HCT116 (cell line): ENCODE measurements at regions not wholly inside any gene's neighbourhood (a gene's known extent, or its start where the extent isn't known, plus 50 kb on each side); places are given as distances from the start of the nearest gene placed in this dataset.

ENCODE experiments used
- ATAC-seq: fragments of 200-7000 bp; cut with Tn5 transposase; 2 replicates; pipeline ENCODE4 v1.9.1; 2020; ENCODE audit warnings: mild to moderate bottlenecking, moderate library complexity
- BruUV-seq: library from RNA; stranded (reverse); fragments of 400-500 nt; replicated peaks from 2 replicates; lab custom pipeline; 2021; lab: Mats Ljungman, UMichigan
- CTCF ChIA-PET: fragments of 300-600 bp; sonication (Branson Sonifier 250); formaldehyde crosslinking; loops from one replicate; lab custom pipeline; 2021; ENCODE audit warnings: antibody characterized with exemption; lab: Charles Lee
- POLR2A ChIA-PET: fragments of 300-600, 350-600 bp; sonication (Branson Sonifier 250); formaldehyde crosslinking; loops from one replicate; lab custom pipeline; 2021; ENCODE audit warnings: antibody characterized with exemption; lab: Charles Lee
- RAD21 ChIA-PET, 2 experiments: fragments of 300-600 bp; sonication (Branson Sonifier 250); formaldehyde crosslinking; loops; one replicate each; lab custom pipeline; 2023; ENCODE audit warnings: low total read pairs in 2 of 2; ENCODE audit not compliant: uncharacterized antibody in 2 of 2, unreplicated experiment in 2 of 2, low non-redundant PET in 1 of 2; lab: Charles Lee
- DNase-seq: peaks from one replicate; pipeline ENCODE4 v3.0.0-alpha.2; 2010; ENCODE audit warnings: low read depth, low spot score
- H2AFZ ChIP-seq: fragments of 200-600 bp; shearing (Covaris generic), sonication (generic); 2 replicates; pipeline ENCODE4 v1.6.1; 2017; ENCODE audit warnings: low read depth, mixed run types, mixed read lengths, antibody characterized with exemption, low read length; ENCODE audit not compliant: poor library complexity, severe bottlenecking
- H3K27ac ChIP-seq: 2 replicates; pipeline ENCODE4 v1.5.1; 2012; ENCODE audit warnings: low read depth, low read length
- H3K27me3 ChIP-seq: fragments of 200-600 bp; sonication (generic); 2 replicates; pipeline ENCODE4 v1.6.1; 2016; ENCODE audit warnings: mixed run types, low read length, mixed read lengths; ENCODE audit not compliant: insufficient read depth
- H3K36me3 ChIP-seq, 2 experiments: fragments of 200-500 bp in 1 of 2; fragments of 200-600 bp in 1 of 2; sonication (Bioruptor generic) in 1 of 2; sonication (generic) in 1 of 2; 2 replicates each; pipeline versions ENCODE4 v1.5.1 to v1.6.1; 2014 to 2016; ENCODE audit warnings: low read length in 2 of 2, inconsistent platforms in 1 of 2, mixed read lengths in 1 of 2, mixed run types in 1 of 2; ENCODE audit not compliant: insufficient read depth in 2 of 2, control insufficient read depth in 1 of 2
- H3K4me1 ChIP-seq, 2 experiments: fragments of 200-600 bp in 1 of 2; sonication (generic) in 1 of 2; 2 replicates each; pipeline versions ENCODE4 v1.5.1 to v1.6.1; 2012 to 2017; ENCODE audit warnings: low read length in 2 of 2, inconsistent platforms in 1 of 2, mild to moderate bottlenecking in 1 of 2, mixed read lengths in 1 of 2, mixed run types in 1 of 2, moderate library complexity in 1 of 2; ENCODE audit not compliant: insufficient read depth in 2 of 2, control insufficient read depth in 1 of 2
- H3K4me2 ChIP-seq: fragments of 200-600 bp; sonication (generic); 2 replicates; pipeline ENCODE4 v1.6.1; 2017; ENCODE audit warnings: mixed run types, low read length, mixed read lengths
- H3K4me3 ChIP-seq, 2 experiments: fragments of 200-600 bp in 1 of 2; sonication (generic) in 1 of 2; replicated peaks in 1 of 2; 2 replicates each; pipeline ENCODE4 v1.5.1; 2011 to 2016; ENCODE audit warnings: low read length in 2 of 2, control low read depth in 1 of 2, low read depth in 1 of 2, mild to moderate bottlenecking in 1 of 2, mixed read lengths in 1 of 2, mixed run types in 1 of 2
- H3K79me2 ChIP-seq: fragments of 200-600 bp; sonication (generic); 2 replicates; pipeline ENCODE4 v1.6.1; 2017; ENCODE audit warnings: mild to moderate bottlenecking, mixed run types, low read length, moderate library complexity, mixed read lengths; ENCODE audit not compliant: insufficient read depth
- H3K9ac ChIP-seq: fragments of 200-600 bp; sonication (generic); 2 replicates; pipeline ENCODE4 v1.6.1; 2016; ENCODE audit warnings: low read length, mixed read lengths
- H3K9me2 ChIP-seq: fragments of 200-600 bp; sonication (generic), shearing (Covaris generic); 2 replicates; pipeline ENCODE4 v1.6.1; 2017; ENCODE audit warnings: mixed run types, mild to moderate bottlenecking, moderate library complexity; ENCODE audit not compliant: insufficient read depth
- H3K9me3 ChIP-seq, 2 experiments: fragments of 200-500 bp in 1 of 2; fragments of 200-600 bp in 1 of 2; sonication (Bioruptor generic) in 1 of 2; sonication (generic) in 1 of 2; 2 replicates each; pipeline ENCODE4 v1.6.1; 2014 to 2017; ENCODE audit warnings: low read length in 2 of 2, mixed read lengths in 2 of 2, inconsistent platforms in 1 of 2, low read depth in 1 of 2, mild to moderate bottlenecking in 1 of 2, mixed run types in 1 of 2, moderate library complexity in 1 of 2; ENCODE audit not compliant: control insufficient read depth in 1 of 2, insufficient read depth in 1 of 2
- H4K20me1 ChIP-seq: fragments of 200-600 bp; sonication (generic), shearing (Covaris generic); 2 replicates; pipeline ENCODE4 v1.6.1; 2017; ENCODE audit warnings: mixed run types, mild to moderate bottlenecking, moderate library complexity; ENCODE audit not compliant: insufficient read depth
- CBX3 ChIP-seq: IDR thresholded peaks from 2 replicates; pipeline ENCODE4 v1.6.1; 2012; ENCODE audit warnings: low read depth
- CEBPB ChIP-seq: IDR thresholded peaks from 2 replicates; pipeline ENCODE4 v1.6.1; 2012; ENCODE audit warnings: low read depth
- EGR1 ChIP-seq: IDR thresholded peaks from 2 replicates; pipeline ENCODE4 v1.6.1; 2012; ENCODE audit warnings: low read depth
- ELF1 ChIP-seq: IDR thresholded peaks from 2 replicates; pipeline ENCODE4 v1.6.1; 2012; ENCODE audit warnings: low read depth, borderline replicate concordance
- EZH2 ChIP-seq: fragments of 200-600 bp; sonication (generic); IDR thresholded peaks from 2 replicates; pipeline ENCODE4 v1.6.1; 2017; ENCODE audit warnings: antibody characterized with exemption, mixed run types
- EZH2phosphoT487 ChIP-seq: fragments of 200-600 bp; IDR thresholded peaks from 2 replicates; pipeline ENCODE4 v1.6.1; 2018; ENCODE audit warnings: antibody characterized with exemption, borderline replicate concordance
- FOSL1 ChIP-seq: IDR thresholded peaks from 2 replicates; pipeline ENCODE4 v1.6.1; 2012; ENCODE audit warnings: low read depth
- JUND ChIP-seq: IDR thresholded peaks from 2 replicates; pipeline ENCODE4 v1.6.1; 2012
- POLR2A ChIP-seq: IDR thresholded peaks from 2 replicates; pipeline ENCODE4 v1.7.0; 2011; ENCODE audit warnings: borderline replicate concordance; ENCODE audit not compliant: insufficient read depth, insufficient read length; ENCODE audit errors: extremely low read depth
- POLR2AphosphoS5 ChIP-seq: IDR thresholded peaks from 2 replicates; pipeline ENCODE4 v1.6.1; 2011; ENCODE audit warnings: mild to moderate bottlenecking, low read depth, low read length, moderate library complexity
- RAD21 ChIP-seq: IDR thresholded peaks from 2 replicates; pipeline ENCODE4 v1.6.1; 2012; ENCODE audit warnings: low read depth, mild to moderate bottlenecking
- SIN3A ChIP-seq: IDR thresholded peaks from 2 replicates; pipeline ENCODE4 v1.6.1; 2012; ENCODE audit warnings: low read depth
- SP1 ChIP-seq: IDR thresholded peaks from 2 replicates; pipeline ENCODE4 v1.6.1; 2012; ENCODE audit warnings: low read depth
- TCF7L2 ChIP-seq: IDR thresholded peaks from 2 replicates; pipeline ENCODE4 v1.7.0; 2011; ENCODE audit warnings: borderline replicate concordance, inconsistent platforms; ENCODE audit not compliant: insufficient read depth, insufficient read length; ENCODE audit errors: extremely low read depth
- ZFX ChIP-seq: fragments of 450-650 bp; IDR thresholded peaks from 2 replicates; pipeline ENCODE4 v1.6.1; 2017
- ZNF274 ChIP-seq: fragments of 200-500 bp; sonication (Bioruptor generic); IDR thresholded peaks from 2 replicates; pipeline ENCODE4 v1.6.1; 2014; ENCODE audit warnings: mild to moderate bottlenecking, low read depth, low read length, inconsistent platforms
- intact Hi-C: fragments of 100-400 bp; cut with micrococcal nuclease; formaldehyde crosslinking; loops from 2 replicates; pipeline ENCODE4 v1.10.0; 2022
- TF ChIP-seq, protein P1 (sequence below), 3 experiments: fragments of 200-600 bp in 1 of 3; sonication (generic) in 1 of 3; IDR thresholded peaks in 2 of 3; conservative IDR thresholded peaks in 1 of 3; 2 replicates each; pipeline ENCODE4 v1.5.1; 2012 to 2017; ENCODE audit warnings: low read depth in 2 of 3, low read length in 2 of 3, antibody characterized with exemption in 1 of 3, borderline replicate concordance in 1 of 3, control low read depth in 1 of 3, mild to moderate bottlenecking in 1 of 3, mixed read lengths in 1 of 3, mixed run types in 1 of 3, moderate library complexity in 1 of 3; ENCODE audit not compliant: insufficient read depth in 1 of 3
- TF ChIP-seq, protein P2 (sequence below): IDR thresholded peaks from 2 replicates; pipeline ENCODE4 v1.6.1; 2011; ENCODE audit warnings: mild to moderate bottlenecking, low read length, moderate library complexity; ENCODE audit not compliant: insufficient replicate concordance; ENCODE audit errors: extremely low read depth
- TF ChIP-seq, protein P3 (sequence below): IDR thresholded peaks from 2 replicates; pipeline ENCODE4 v1.6.1; 2012
- TF ChIP-seq, protein P4 (sequence below): IDR thresholded peaks from 2 replicates; pipeline ENCODE4 v1.6.1; 2012; ENCODE audit warnings: low read depth

DNA sequence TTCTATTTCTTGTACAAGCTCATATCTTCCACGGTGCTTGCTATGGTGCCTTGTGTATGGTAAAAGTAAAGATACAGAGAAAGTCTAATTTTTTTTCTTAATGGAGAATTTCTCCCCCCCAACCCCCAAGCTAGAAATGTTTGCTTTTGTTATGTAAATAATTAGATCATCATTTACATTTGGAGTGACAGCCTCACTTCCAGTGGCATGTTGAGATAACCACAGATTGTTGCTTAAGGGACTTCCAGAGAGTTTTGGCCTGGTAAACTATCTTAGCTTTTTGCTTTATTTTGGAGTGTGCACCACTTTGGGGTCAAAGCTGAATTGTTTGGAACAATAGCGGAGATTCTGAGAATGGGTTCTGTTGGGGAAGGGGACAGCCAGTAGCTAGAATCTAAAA, 129.7 kb downstream of the ZNF365 start:
- Histone ChIP-seq H3K9me3 (no peaks in the 10 kb centered on the region), H3K27me3 (no peaks in the 10 kb centered on the region), H3K9ac (no peak overlapping the region)
- no peak for TF ChIP-seq CEBPB
- no peak for TF ChIP-seq ZFX
- no peak for TF ChIP-seq ELF1
- no peak for TF ChIP-seq JUND
- TF ChIP-seq RAD21 = no peak
- TF ChIP-seq ZNF274 = no peak
- TF ChIP-seq, protein P1, sequence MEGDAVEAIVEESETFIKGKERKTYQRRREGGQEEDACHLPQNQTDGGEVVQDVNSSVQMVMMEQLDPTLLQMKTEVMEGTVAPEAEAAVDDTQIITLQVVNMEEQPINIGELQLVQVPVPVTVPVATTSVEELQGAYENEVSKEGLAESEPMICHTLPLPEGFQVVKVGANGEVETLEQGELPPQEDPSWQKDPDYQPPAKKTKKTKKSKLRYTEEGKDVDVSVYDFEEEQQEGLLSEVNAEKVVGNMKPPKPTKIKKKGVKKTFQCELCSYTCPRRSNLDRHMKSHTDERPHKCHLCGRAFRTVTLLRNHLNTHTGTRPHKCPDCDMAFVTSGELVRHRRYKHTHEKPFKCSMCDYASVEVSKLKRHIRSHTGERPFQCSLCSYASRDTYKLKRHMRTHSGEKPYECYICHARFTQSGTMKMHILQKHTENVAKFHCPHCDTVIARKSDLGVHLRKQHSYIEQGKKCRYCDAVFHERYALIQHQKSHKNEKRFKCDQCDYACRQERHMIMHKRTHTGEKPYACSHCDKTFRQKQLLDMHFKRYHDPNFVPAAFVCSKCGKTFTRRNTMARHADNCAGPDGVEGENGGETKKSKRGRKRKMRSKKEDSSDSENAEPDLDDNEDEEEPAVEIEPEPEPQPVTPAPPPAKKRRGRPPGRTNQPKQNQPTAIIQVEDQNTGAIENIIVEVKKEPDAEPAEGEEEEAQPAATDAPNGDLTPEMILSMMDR (IDR thresholded peaks at IDR 0.05 in 2 of 3, conservative IDR thresholded peaks at IDR 0.05 in 1 of 3; ENCODE audit: borderline replicate concordance in 1 of 3, insufficient read depth in 1 of 3, low read depth in 2 of 3, low read length in 2 of 3) = no peak
- TF ChIP-seq TCF7L2 = no peak
- TF ChIP-seq, protein P2, sequence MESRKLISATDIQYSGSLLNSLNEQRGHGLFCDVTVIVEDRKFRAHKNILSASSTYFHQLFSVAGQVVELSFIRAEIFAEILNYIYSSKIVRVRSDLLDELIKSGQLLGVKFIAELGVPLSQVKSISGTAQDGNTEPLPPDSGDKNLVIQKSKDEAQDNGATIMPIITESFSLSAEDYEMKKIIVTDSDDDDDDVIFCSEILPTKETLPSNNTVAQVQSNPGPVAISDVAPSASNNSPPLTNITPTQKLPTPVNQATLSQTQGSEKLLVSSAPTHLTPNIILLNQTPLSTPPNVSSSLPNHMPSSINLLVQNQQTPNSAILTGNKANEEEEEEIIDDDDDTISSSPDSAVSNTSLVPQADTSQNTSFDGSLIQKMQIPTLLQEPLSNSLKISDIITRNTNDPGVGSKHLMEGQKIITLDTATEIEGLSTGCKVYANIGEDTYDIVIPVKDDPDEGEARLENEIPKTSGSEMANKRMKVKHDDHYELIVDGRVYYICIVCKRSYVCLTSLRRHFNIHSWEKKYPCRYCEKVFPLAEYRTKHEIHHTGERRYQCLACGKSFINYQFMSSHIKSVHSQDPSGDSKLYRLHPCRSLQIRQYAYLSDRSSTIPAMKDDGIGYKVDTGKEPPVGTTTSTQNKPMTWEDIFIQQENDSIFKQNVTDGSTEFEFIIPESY = no peak
- no peak for TF ChIP-seq EZH2phosphoT487
- no peak for TF ChIP-seq EGR1
- TF ChIP-seq POLR2A = no peak
- TF ChIP-seq SP1 = no peak
- no peak for TF ChIP-seq CBX3
- TF ChIP-seq EZH2 = no peak
- TF ChIP-seq, protein P3, sequence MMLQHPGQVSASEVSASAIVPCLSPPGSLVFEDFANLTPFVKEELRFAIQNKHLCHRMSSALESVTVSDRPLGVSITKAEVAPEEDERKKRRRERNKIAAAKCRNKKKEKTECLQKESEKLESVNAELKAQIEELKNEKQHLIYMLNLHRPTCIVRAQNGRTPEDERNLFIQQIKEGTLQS = no peak
- no peak for TF ChIP-seq FOSL1
- TF ChIP-seq, protein P4, sequence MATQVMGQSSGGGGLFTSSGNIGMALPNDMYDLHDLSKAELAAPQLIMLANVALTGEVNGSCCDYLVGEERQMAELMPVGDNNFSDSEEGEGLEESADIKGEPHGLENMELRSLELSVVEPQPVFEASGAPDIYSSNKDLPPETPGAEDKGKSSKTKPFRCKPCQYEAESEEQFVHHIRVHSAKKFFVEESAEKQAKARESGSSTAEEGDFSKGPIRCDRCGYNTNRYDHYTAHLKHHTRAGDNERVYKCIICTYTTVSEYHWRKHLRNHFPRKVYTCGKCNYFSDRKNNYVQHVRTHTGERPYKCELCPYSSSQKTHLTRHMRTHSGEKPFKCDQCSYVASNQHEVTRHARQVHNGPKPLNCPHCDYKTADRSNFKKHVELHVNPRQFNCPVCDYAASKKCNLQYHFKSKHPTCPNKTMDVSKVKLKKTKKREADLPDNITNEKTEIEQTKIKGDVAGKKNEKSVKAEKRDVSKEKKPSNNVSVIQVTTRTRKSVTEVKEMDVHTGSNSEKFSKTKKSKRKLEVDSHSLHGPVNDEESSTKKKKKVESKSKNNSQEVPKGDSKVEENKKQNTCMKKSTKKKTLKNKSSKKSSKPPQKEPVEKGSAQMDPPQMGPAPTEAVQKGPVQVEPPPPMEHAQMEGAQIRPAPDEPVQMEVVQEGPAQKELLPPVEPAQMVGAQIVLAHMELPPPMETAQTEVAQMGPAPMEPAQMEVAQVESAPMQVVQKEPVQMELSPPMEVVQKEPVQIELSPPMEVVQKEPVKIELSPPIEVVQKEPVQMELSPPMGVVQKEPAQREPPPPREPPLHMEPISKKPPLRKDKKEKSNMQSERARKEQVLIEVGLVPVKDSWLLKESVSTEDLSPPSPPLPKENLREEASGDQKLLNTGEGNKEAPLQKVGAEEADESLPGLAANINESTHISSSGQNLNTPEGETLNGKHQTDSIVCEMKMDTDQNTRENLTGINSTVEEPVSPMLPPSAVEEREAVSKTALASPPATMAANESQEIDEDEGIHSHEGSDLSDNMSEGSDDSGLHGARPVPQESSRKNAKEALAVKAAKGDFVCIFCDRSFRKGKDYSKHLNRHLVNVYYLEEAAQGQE = no peak
- TF ChIP-seq POLR2AphosphoS5 = no peak
- no peak for TF ChIP-seq SIN3A
- TF ChIP-seq, all 23 proteins: peak for 0
- no peaks in the 10 kb centered on the region for H4K20me1 ChIP-seq
- no TSS peak for BruUV-seq
- no peak overlapping the region for H2AFZ ChIP-seq
- ChIA-PET CTCF (no interaction called here), RAD21 (no interaction called here), POLR2A (no interaction called here)
- no peaks in the 10 kb centered on the region for H3K4me1 ChIP-seq
- no peaks in the 10 kb centered on the region for H3K9me2 ChIP-seq
- no peaks in the 10 kb centered on the region for H3K79me2 ChIP-seq
- H3K4me2 ChIP-seq = no peak overlapping the region
- no peak for DNase-seq
- H3K4me3 ChIP-seq = no peak overlapping the region
- no peak for ATAC-seq
- intact Hi-C loops = no loop called here
- H3K36me3 ChIP-seq = no peaks in the 10 kb centered on the region
- H3K27ac ChIP-seq = no peak overlapping the region
